H1 (cell line): ENCODE measurements at regions not wholly inside any gene's neighbourhood (a gene's known extent, or its start where the extent isn't known, plus 50 kb on each side); places are given as distances from the start of the nearest gene placed in this dataset.
"Not testable (repeated sequence)": the region's sequence is repeated elsewhere in the genome, so short reads cannot be mapped to it uniquely, and the experiment has no call there.

Experiments
- CTCF ChIA-PET: fragments of 300-600 bp; sonication (Branson Sonifier 250); formaldehyde crosslinking; loops from one replicate; lab custom pipeline; 2021; ENCODE audit not compliant: partially characterized antibody; lab: Charles Lee
- POLR2A ChIA-PET: fragments of 300-600 bp; sonication (Branson Sonifier 250); formaldehyde crosslinking; loops from one replicate; lab custom pipeline; 2021; ENCODE audit warnings: inconsistent platforms; ENCODE audit not compliant: partially characterized antibody; lab: Charles Lee
- DNase-seq, 2 experiments: peaks; one replicate each; pipeline versions ENCODE4 v3.0.0 to v3.0.0-alpha.2; 2010 to 2022; ENCODE audit warnings: low spot score in 2 of 2, low read depth in 1 of 2, mixed read lengths in 1 of 2
- FAIRE-seq: peaks from 2 replicates; lab custom pipeline; 2011; peaks lifted over from hg19 to GRCh38; lab: Jason Lieb, UNC
- H2AFZ ChIP-seq: 2 replicates; pipeline ENCODE4 v1.8.1; 2012; ENCODE audit warnings: low read length, inconsistent platforms
- H2AK5ac ChIP-seq: 2 replicates; pipeline ENCODE4 v1.6.1; 2013; ENCODE audit warnings: low read depth, low read length
- H2BK120ac ChIP-seq: replicated peaks from 2 replicates; pipeline ENCODE3; 2013; ENCODE audit warnings: low read depth, low read length, inconsistent platforms
- H2BK12ac ChIP-seq: 2 replicates; pipeline ENCODE4 v1.6.1; 2013; ENCODE audit warnings: low read depth, low read length
- H2BK15ac ChIP-seq: 2 replicates; pipeline ENCODE4 v1.6.1; 2013; ENCODE audit warnings: low read length
- H2BK20ac ChIP-seq: 2 replicates; pipeline ENCODE4 v1.6.1; 2013; ENCODE audit warnings: low read length
- H2BK5ac ChIP-seq: 2 replicates; pipeline ENCODE4 v1.6.1; 2013; ENCODE audit warnings: low read depth, low read length
- H3K14ac ChIP-seq: 2 replicates; pipeline ENCODE4 v1.6.1; 2013; ENCODE audit warnings: inconsistent platforms; ENCODE audit not compliant: insufficient read length
- H3K18ac ChIP-seq: 2 replicates; pipeline ENCODE4 v1.6.1; 2013; ENCODE audit warnings: low read length; ENCODE audit errors: extremely low read depth
- H3K23ac ChIP-seq: 2 replicates; pipeline ENCODE4 v1.6.1; 2013; ENCODE audit warnings: inconsistent platforms; ENCODE audit not compliant: insufficient read length
- H3K23me2 ChIP-seq: 2 replicates; pipeline ENCODE4 v1.6.1; 2013; ENCODE audit warnings: low read depth, low read length
- H3K27ac ChIP-seq: 2 replicates; pipeline ENCODE4 v1.6.1; 2011; ENCODE audit warnings: low read depth, low read length, inconsistent platforms
- H3K27me3 ChIP-seq, 4 experiments: replicated peaks in 1 of 4; 1 replicate in 1 of 4; 2 replicates in 3 of 4; pipeline versions ENCODE4 v1.6.1 to v1.8.1; 2011 to 2013; ENCODE audit warnings: low read length in 3 of 4, mild to moderate bottlenecking in 3 of 4, inconsistent platforms in 2 of 4, mixed read lengths in 2 of 4, moderate library complexity in 1 of 4; ENCODE audit not compliant: control insufficient read depth in 3 of 4, insufficient read depth in 3 of 4; ENCODE audit errors: extremely low read depth in 1 of 4
- H3K36me3 ChIP-seq, 4 experiments: 2 replicates each; pipeline versions ENCODE4 v1.6.1 to v1.8.1; 2011 to 2013; ENCODE audit warnings: mild to moderate bottlenecking in 4 of 4, low read length in 3 of 4, moderate library complexity in 2 of 4, control low read depth in 1 of 4, inconsistent platforms in 1 of 4; ENCODE audit not compliant: insufficient read depth in 4 of 4, control insufficient read depth in 2 of 4
- H3K4ac ChIP-seq: replicated peaks from 2 replicates; pipeline ENCODE3; 2013; ENCODE audit warnings: low read length, low read depth, mixed read lengths, inconsistent platforms; ENCODE audit not compliant: insufficient read length
- H3K4me1 ChIP-seq, 4 experiments: replicated peaks in 1 of 4; 1 replicate in 1 of 4; 2 replicates in 3 of 4; pipeline versions ENCODE4 v1.6.1 to v1.8.1; 2011 to 2013; ENCODE audit warnings: low read length in 3 of 4, inconsistent platforms in 2 of 4, mixed read lengths in 1 of 4; ENCODE audit not compliant: insufficient read depth in 4 of 4, control insufficient read depth in 3 of 4
- H3K4me2 ChIP-seq, 2 experiments: 2 replicates each; pipeline versions ENCODE4 v1.6.1 to v1.8.1; 2011 to 2013; ENCODE audit warnings: low read depth in 2 of 2, low read length in 2 of 2, control low read depth in 1 of 2, inconsistent platforms in 1 of 2, mild to moderate bottlenecking in 1 of 2; ENCODE audit not compliant: insufficient read depth in 1 of 2
- H3K4me3 ChIP-seq, 4 experiments: fragments of 200-600, 300-600 bp in 1 of 4; sonication (generic), shearing (Covaris generic), sonication (Bioruptor Twin) in 1 of 4; 2 replicates each; pipeline versions ENCODE4 v1.5.1 to v1.8.1; 2011 to 2016; ENCODE audit warnings: low read length in 4 of 4, low read depth in 3 of 4, control low read depth in 2 of 4, inconsistent platforms in 2 of 4, mild to moderate bottlenecking in 2 of 4, mixed read lengths in 1 of 4, moderate library complexity in 1 of 4; ENCODE audit not compliant: insufficient read depth in 2 of 4; ENCODE audit errors: extremely low read depth in 1 of 4
- H3K56ac ChIP-seq: replicated peaks from 2 replicates; pipeline ENCODE3; 2013; ENCODE audit warnings: low read depth, mild to moderate bottlenecking, mixed read lengths, low read length, inconsistent platforms; ENCODE audit not compliant: insufficient read length
- H3K79me1 ChIP-seq: 2 replicates; pipeline ENCODE4 v1.6.1; 2013; ENCODE audit warnings: low read depth, low read length, control low read depth
- H3K79me2 ChIP-seq, 2 experiments: 2 replicates each; pipeline versions ENCODE4 v1.6.1 to v1.8.1; 2012 to 2013; ENCODE audit warnings: low read length in 2 of 2, mild to moderate bottlenecking in 2 of 2, inconsistent platforms in 1 of 2; ENCODE audit not compliant: insufficient read depth in 2 of 2, control insufficient read depth in 1 of 2
- H3K9ac ChIP-seq, 4 experiments: replicated peaks in 1 of 4; 1 replicate in 1 of 4; 2 replicates in 3 of 4; pipeline versions ENCODE4 v1.6.1 to v1.8.1; 2011 to 2013; ENCODE audit warnings: low read depth in 3 of 4, low read length in 3 of 4, control low read depth in 2 of 4, mild to moderate bottlenecking in 2 of 4, moderate library complexity in 2 of 4, inconsistent platforms in 1 of 4; ENCODE audit errors: extremely low read depth in 1 of 4
- H3K9me3 ChIP-seq, 2 experiments: 2 replicates each; pipeline versions ENCODE4 v1.6.1 to v1.8.1; 2012 to 2013; ENCODE audit warnings: mild to moderate bottlenecking in 2 of 2, moderate library complexity in 2 of 2, control low read depth in 1 of 2, inconsistent platforms in 1 of 2, low read depth in 1 of 2, low read length in 1 of 2, mixed read lengths in 1 of 2; ENCODE audit not compliant: insufficient read depth in 2 of 2
- H4K20me1 ChIP-seq, 2 experiments: replicated peaks in 1 of 2; 2 replicates each; pipeline versions ENCODE3 to v1.8.1; 2011 to 2013; ENCODE audit warnings: inconsistent platforms in 2 of 2, low read length in 2 of 2, mild to moderate bottlenecking in 1 of 2; ENCODE audit not compliant: insufficient read depth in 2 of 2, control insufficient read depth in 1 of 2
- H4K5ac ChIP-seq: 2 replicates; pipeline ENCODE4 v1.6.1; 2013; ENCODE audit warnings: low read length, low read depth, mixed read lengths, inconsistent platforms; ENCODE audit not compliant: insufficient read length
- H4K8ac ChIP-seq: 2 replicates; pipeline ENCODE4 v1.8.0; 2013; ENCODE audit warnings: mild to moderate bottlenecking, moderate library complexity, low read length, inconsistent platforms; ENCODE audit not compliant: insufficient read depth; ENCODE audit errors: extremely low read depth
- H4K91ac ChIP-seq: replicated peaks from 2 replicates; pipeline ENCODE3; 2013; ENCODE audit warnings: low read length, mixed read lengths, inconsistent platforms; ENCODE audit not compliant: insufficient read length
- WGBS, 2 experiments: shearing (Covaris generic) in 1 of 2; methylation state at CpG; one replicate each; pipeline versions ENCODE4 v1.1.6 to v1.1.7; 2013 to 2015; ENCODE audit warnings: low lambda C conversion rate in 2 of 2, mixed read lengths in 2 of 2, inconsistent platforms in 1 of 2, low coverage in 1 of 2, missing lambda C conversion rate in 1 of 2; ENCODE audit not compliant: insufficient replicate concordance in 2 of 2, insufficient coverage in 1 of 2, insufficient read length in 1 of 2; ENCODE audit errors: extremely low coverage in 1 of 2, missing lambda C conversion rate in 1 of 2; 5-methylcytosine and 5-hydroxymethylcytosine counted together

DNA sequence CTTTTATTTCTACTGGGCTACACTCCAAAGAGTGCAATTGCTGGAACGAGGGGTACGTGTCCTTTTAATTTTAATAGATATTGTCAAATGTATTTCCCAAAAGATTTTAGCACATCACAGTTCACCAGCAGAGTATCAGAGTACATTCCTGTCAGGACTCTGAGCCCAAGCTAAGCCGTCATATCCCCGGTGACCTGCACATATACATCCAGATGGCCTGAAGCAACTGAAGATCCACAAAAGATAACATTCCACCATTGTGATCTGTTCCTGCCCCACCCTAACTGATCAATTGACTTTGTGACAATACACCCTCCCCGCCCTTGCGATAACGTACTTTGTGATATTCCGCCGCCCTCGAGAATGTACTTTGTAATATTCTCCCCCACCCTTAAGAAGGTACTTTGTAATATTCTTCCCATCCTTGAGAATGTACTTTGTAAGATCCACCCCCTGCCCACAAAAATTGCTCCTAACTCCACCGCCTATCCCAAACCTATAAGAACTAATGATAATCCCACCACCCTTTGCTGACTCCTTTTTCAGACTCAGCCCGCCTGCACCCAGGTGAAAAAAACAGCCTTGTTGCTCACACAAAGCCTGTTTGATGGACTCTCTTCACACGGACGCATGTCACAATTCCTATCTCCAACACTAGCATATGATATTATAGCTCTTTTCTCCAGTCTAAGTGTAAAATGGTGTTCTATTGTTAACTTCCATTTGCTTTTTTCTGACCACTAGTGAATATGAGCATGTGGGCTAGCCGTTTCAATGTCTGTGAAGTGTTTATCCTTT, 93.6 kb downstream of the CCDC71L start:
- CTCF ChIA-PET: interaction anchor here (1.3 to 2.1 kb wide), 2 partner anchors 25 to 170 kb away, joined by 3 to 8 read pairs; no protein-coding TSS in a partner anchor
- H2AK5ac ChIP-seq, H3K36me3 ChIP-seq, H3K9ac ChIP-seq, H3K18ac ChIP-seq, H3K27me3 ChIP-seq, H2BK12ac ChIP-seq, H3K23ac ChIP-seq, H2BK120ac ChIP-seq, H3K9me3 ChIP-seq, FAIRE-seq, H3K79me2 ChIP-seq, H2AFZ ChIP-seq, H3K4me3 ChIP-seq, H2BK5ac ChIP-seq, H3K27ac ChIP-seq, H3K23me2 ChIP-seq, H4K8ac ChIP-seq, H3K14ac ChIP-seq, H3K79me1 ChIP-seq, H3K56ac ChIP-seq, DNase-seq, H2BK20ac ChIP-seq, POLR2A ChIA-PET, H4K5ac ChIP-seq, H3K4me1 ChIP-seq, H3K4me2 ChIP-seq, H3K4ac ChIP-seq, H2BK15ac ChIP-seq, H4K91ac ChIP-seq, H4K20me1 ChIP-seq: not testable (repeated sequence)
- 86% methylated on average over 15 of the region's 15 CpGs; no CpG with 5 or more reads in 1 of the 2 experiments for WGBS, 2 experiments
